ENCODE measurements at regions not wholly inside any gene's neighbourhood (a gene's known extent, or its start where the extent isn't known, plus 50 kb on each side); places are given as distances from the start of the nearest gene placed in this dataset.

GRCh38 chr6:43935921-43936439 lies 166.0 kb downstream of the VEGFA start:
- H3K9me3 ChIP-seq, result no peaks in the 10 kb centered on the region
- no peak overlapping the region for H3K4me3 ChIP-seq
- H3K4me1 ChIP-seq (replicated peaks), result no peaks in the 10 kb centered on the region
- no peaks in the 10 kb centered on the region for H3K27me3 ChIP-seq (replicated peaks; ENCODE audit: insufficient read depth)
- intact Hi-C loops (cut with DNase I), result no loop called here
- DNase-seq (ENCODE audit: low spot score), result no peak
- H3K36me3 ChIP-seq, result no peaks in the 10 kb centered on the region
- H3K27ac ChIP-seq, result no peak overlapping the region
- TF ChIP-seq POLR2AphosphoS5 (IDR thresholded peaks at IDR 0.05), result no peak
- TF ChIP-seq POLR2A (IDR thresholded peaks at IDR 0.05), result no peak
- WGBS, result 87% methylated on average over 4 of the region's 4 CpGs

- no peak overlapping the region for H3K27ac ChIP-seq
- intact Hi-C loops (cut with DNase I), result no loop called here
- H3K36me3 ChIP-seq, result no peaks in the 10 kb centered on the region
- no peaks in the 10 kb centered on the region for H3K27me3 ChIP-seq (replicated peaks; ENCODE audit: insufficient read depth)
- WGBS, result 80% methylated on average over 9 of the region's 9 CpGs
- no peaks in the 10 kb centered on the region for H3K9me3 ChIP-seq
- no peak for DNase-seq (ENCODE audit: low spot score)
- no peak overlapping the region for H3K4me3 ChIP-seq
- TF ChIP-seq POLR2A (IDR thresholded peaks at IDR 0.05) (no peak), POLR2AphosphoS5 (IDR thresholded peaks at IDR 0.05) (no peak)
- TF ChIP-seq, protein P1, sequence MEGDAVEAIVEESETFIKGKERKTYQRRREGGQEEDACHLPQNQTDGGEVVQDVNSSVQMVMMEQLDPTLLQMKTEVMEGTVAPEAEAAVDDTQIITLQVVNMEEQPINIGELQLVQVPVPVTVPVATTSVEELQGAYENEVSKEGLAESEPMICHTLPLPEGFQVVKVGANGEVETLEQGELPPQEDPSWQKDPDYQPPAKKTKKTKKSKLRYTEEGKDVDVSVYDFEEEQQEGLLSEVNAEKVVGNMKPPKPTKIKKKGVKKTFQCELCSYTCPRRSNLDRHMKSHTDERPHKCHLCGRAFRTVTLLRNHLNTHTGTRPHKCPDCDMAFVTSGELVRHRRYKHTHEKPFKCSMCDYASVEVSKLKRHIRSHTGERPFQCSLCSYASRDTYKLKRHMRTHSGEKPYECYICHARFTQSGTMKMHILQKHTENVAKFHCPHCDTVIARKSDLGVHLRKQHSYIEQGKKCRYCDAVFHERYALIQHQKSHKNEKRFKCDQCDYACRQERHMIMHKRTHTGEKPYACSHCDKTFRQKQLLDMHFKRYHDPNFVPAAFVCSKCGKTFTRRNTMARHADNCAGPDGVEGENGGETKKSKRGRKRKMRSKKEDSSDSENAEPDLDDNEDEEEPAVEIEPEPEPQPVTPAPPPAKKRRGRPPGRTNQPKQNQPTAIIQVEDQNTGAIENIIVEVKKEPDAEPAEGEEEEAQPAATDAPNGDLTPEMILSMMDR (IDR thresholded peaks at IDR 0.05), result no peak
- H3K4me1 ChIP-seq (replicated peaks), result no peaks in the 10 kb centered on the region
Measured at GRCh38 chr6:43934803-43935602, 165.0 kb downstream of the VEGFA start.

GRCh38 chr6:43934183-43934802 lies 164.3 kb downstream of the VEGFA start:
- Histone ChIP-seq H3K4me1 (replicated peaks) (no peaks in the 10 kb centered on the region), H3K4me3 (no peak overlapping the region), H3K27ac (no peak overlapping the region), H3K9me3 (no peaks in the 10 kb centered on the region), H3K36me3 (no peaks in the 10 kb centered on the region), H3K27me3 (replicated peaks; ENCODE audit: insufficient read depth) (no peaks in the 10 kb centered on the region)
- no peak for DNase-seq (ENCODE audit: low spot score)
- TF ChIP-seq POLR2AphosphoS5 (IDR thresholded peaks at IDR 0.05) (no peak), POLR2A (IDR thresholded peaks at IDR 0.05) (no peak)
- TF ChIP-seq, protein P1 (IDR thresholded peaks at IDR 0.05), result no peak
- intact Hi-C loops (cut with DNase I), result no loop called here
- 97% methylated on average over 4 of the region's 4 CpGs for WGBS

DNA sequence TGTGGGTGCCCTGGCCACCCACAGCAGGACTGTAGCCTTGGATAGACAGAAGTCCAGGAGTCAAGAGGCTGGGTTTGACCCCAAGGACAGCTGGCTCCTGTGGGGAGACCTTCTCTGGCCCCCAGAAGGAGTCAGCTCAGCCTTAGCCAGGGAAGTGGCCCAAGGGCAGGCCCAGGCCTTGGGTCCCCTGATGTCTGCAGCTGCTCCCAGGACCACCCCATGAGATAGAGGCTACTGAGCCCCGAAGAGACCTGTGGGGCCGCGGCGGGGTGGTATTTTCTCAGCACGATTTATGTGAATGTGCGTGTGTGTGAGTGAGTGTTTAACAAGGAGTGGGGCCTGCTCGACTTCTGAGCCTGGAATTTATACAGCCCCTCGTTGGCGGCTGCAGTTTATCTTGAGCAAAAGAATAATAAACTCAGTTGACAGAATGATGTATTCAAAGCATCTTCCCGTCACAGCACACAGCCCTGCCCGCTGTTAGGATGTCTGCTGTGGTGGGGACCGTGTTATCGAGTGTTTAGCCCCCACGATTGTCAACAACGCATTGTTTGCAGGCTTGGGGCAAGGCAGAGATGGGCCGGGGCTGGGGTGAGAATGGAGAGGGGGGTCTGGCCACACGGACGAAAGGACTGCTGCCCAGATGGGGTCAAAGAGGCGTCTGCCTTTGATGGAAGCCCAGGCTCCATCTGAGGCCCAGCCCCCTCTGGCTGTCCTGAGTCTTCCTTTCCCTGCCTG lies 163.3 kb downstream of the VEGFA start:
- no peaks in the 10 kb centered on the region for H3K27me3 ChIP-seq (replicated peaks; ENCODE audit: insufficient read depth)
- WGBS, result 42% methylated on average over 19 of the region's 19 CpGs
- H3K4me1 ChIP-seq (replicated peaks), result no peaks in the 10 kb centered on the region
- intact Hi-C loops (cut with DNase I), result no loop called here
- no peaks in the 10 kb centered on the region for H3K36me3 ChIP-seq
- no peak for DNase-seq (ENCODE audit: low spot score)
- no peaks in the 10 kb centered on the region for H3K9me3 ChIP-seq
- no peak for TF ChIP-seq POLR2A (IDR thresholded peaks at IDR 0.05)
- TF ChIP-seq POLR2AphosphoS5 (IDR thresholded peaks at IDR 0.05), result no peak
- TF ChIP-seq, protein P1 (IDR thresholded peaks at IDR 0.05), result no peak
- H3K27ac ChIP-seq, result no peak overlapping the region
- no peak overlapping the region for H3K4me3 ChIP-seq

Measured in prostate gland (tissue), 2 donors.